Psoas muscle (tissue), 7 donors: ENCODE measurements at regions not wholly inside any gene's neighbourhood (a gene's known extent, or its start where the extent isn't known, plus 50 kb on each side); places are given as distances from the start of the nearest gene placed in this dataset.
A peak's percentile ranks its signal among the peaks of the same experiment; 100 is the strongest.

Experiments
- ATAC-seq, 4 donors: fragments of 200-7000 bp; cut with Tn5 transposase; one replicate each; pipeline ENCODE4 v1.9.1; 2020; ENCODE audit warnings: moderate library complexity in 3 of 4, mild to moderate bottlenecking in 2 of 4
- DNase-seq, 2 donors: peaks; one replicate each; pipeline ENCODE4 v3.0.0-alpha.2; 2020
- H3K27ac ChIP-seq: fragments of 200-600 bp; one replicate; pipeline ENCODE4 v1.8.0; 2022
- H3K27me3 ChIP-seq, 3 donors: fragments of 200-600 bp in 1 of 3; one replicate each; pipeline versions ENCODE4 v1.6.1 to v1.8.0; 2013 to 2022; ENCODE audit warnings: low read length in 2 of 3, mild to moderate bottlenecking in 2 of 3, moderate library complexity in 1 of 3; ENCODE audit not compliant: insufficient read depth in 3 of 3
- H3K36me3 ChIP-seq, 2 donors: fragments of 200-600 bp in 1 of 2; one replicate each; pipeline versions ENCODE4 v1.6.1 to v1.8.0; 2013 to 2022; ENCODE audit warnings: low read depth in 1 of 2, mild to moderate bottlenecking in 1 of 2, moderate library complexity in 1 of 2; ENCODE audit not compliant: insufficient read depth in 1 of 2
- H3K4me1 ChIP-seq: fragments of 200-600 bp; one replicate; pipeline ENCODE4 v1.8.0; 2022
- H3K4me3 ChIP-seq: fragments of 200-600 bp; one replicate; pipeline ENCODE4 v1.8.0; 2022; ENCODE audit warnings: mild to moderate bottlenecking
- H3K9me3 ChIP-seq: fragments of 200-600 bp; one replicate; pipeline ENCODE4 v1.8.0; 2022
- CTCF ChIP-seq: fragments of 200-600 bp; IDR thresholded peaks from one replicate; pipeline ENCODE4 v1.8.0; 2022; ENCODE audit warnings: antibody characterized with exemption
- WGBS, 3 donors: extraction: QIAGEN DNeasy Blood & Tissue Kit; methylation state at CpG; one replicate each; pipeline versions ENCODE4 v1.1.6 to v1.1.7; 2013; 5-methylcytosine and 5-hydroxymethylcytosine counted together
- intact Hi-C, 2 donors: fragments of 100-400 bp; cut with DNase I; formaldehyde crosslinking; loops; one replicate each; pipeline versions ENCODE4 v1.11.0 to v1.14.2; 2022
- donor health status: healthy with polysubstance abuse.
- donor health status: DM: no; HTN: no; CAD: no; lungs with moderate emphysema.
- donor health status: Bipolar disorder and iron deficiency.
- donor health status: healthy.
- donor health status: DM: yes; HTN: yes; CAD: no.
- donor health status: DM: no; HTN: no; CAD: no.
- donor health status: DM: yes; HTN: yes; CAD: no.

- DNase-seq (peak; percentile 28 to 65), ATAC-seq (peak; percentile 44 to 72 (median 59))
- Histone ChIP-seq H3K27ac (no peak overlapping the region), H3K36me3 (no peaks in the 10 kb centered on the region), H3K27me3 (no peaks in the 10 kb centered on the region), H3K4me3 (no peak overlapping the region), H3K4me1 (peaks cover 10% of the 10 kb centered on the region), H3K9me3 (no peaks in the 10 kb centered on the region)
- WGBS, 3 donors = 77 to 80% (median 80%) methylated on average over 3 of the region's 3 CpGs
- intact Hi-C loops = no loop called here
- TF ChIP-seq CTCF = no peak
Measured at GRCh38 chr12:105855361-105856047, 283.2 kb downstream of the NUAK1 start.

GRCh38 chr12:105856048-105856405 lies 282.7 kb downstream of the NUAK1 start:
- ATAC-seq (peak in 1 of 4 donors; percentile 8), DNase-seq (no peak)
- peaks cover 10% of the 10 kb centered on the region for H3K4me1 ChIP-seq
- no peaks in the 10 kb centered on the region for H3K9me3 ChIP-seq
- WGBS, 3 donors = 49 to 62% (median 50%) methylated on average over 2 of the region's 2 CpGs
- no peaks in the 10 kb centered on the region for H3K27me3 ChIP-seq
- TF ChIP-seq CTCF = no peak
- H3K27ac ChIP-seq = no peak overlapping the region
- intact Hi-C loops = no loop called here
- no peak overlapping the region for H3K4me3 ChIP-seq
- no peaks in the 10 kb centered on the region for H3K36me3 ChIP-seq

GRCh38 chr12:105858981-105859710 lies 279.6 kb downstream of the NUAK1 start:
- no peak overlapping the region for H3K27ac ChIP-seq
- H3K4me3 ChIP-seq = no peak overlapping the region
- H3K4me1 ChIP-seq = no peaks in the 10 kb centered on the region
- no peak for ATAC-seq
- intact Hi-C loops = no loop called here
- H3K36me3 ChIP-seq = no peaks in the 10 kb centered on the region
- no peak for TF ChIP-seq CTCF
- DNase-seq = no peak
- H3K27me3 ChIP-seq = no peaks in the 10 kb centered on the region
- no peaks in the 10 kb centered on the region for H3K9me3 ChIP-seq
- 90% methylated on average over 4 of the region's 4 CpGs for WGBS, 3 donors

GRCh38 chr12:105860561-105861207 lies 278.1 kb downstream of the NUAK1 start:
- Histone ChIP-seq H3K27me3 (no peaks in the 10 kb centered on the region), H3K4me1 (no peaks in the 10 kb centered on the region), H3K27ac (no peak overlapping the region), H3K36me3 (no peaks in the 10 kb centered on the region), H3K9me3 (no peaks in the 10 kb centered on the region), H3K4me3 (no peak overlapping the region)
- intact Hi-C loops = no loop called here
- no peak for ATAC-seq
- no peak for TF ChIP-seq CTCF
- 82 to 91% (median 82%) methylated on average over 3 of the region's 3 CpGs for WGBS, 3 donors
- DNase-seq = no peak
